ENCODE measurements at regions not wholly inside any gene's neighbourhood (a gene's known extent, or its start where the extent isn't known, plus 50 kb on each side); places are given as distances from the start of the nearest gene placed in this dataset.
A peak's percentile ranks its signal among the peaks of the same experiment; 100 is the strongest.

- no peaks in the 10 kb centered on the region for H4K20me1 ChIP-seq (ENCODE audit: insufficient read depth, low read length)
- no peak overlapping the region for H3K27ac ChIP-seq (ENCODE audit: low read depth, low read length)
- no peak overlapping the region for H2AFZ ChIP-seq (ENCODE audit: low read length)
- H3K4me1 ChIP-seq (ENCODE audit: insufficient read depth, low read length), result no peaks in the 10 kb centered on the region
- no peak overlapping the region for H3K4me3 ChIP-seq (ENCODE audit: insufficient read depth, low read length)
- no peaks in the 10 kb centered on the region for H3K9me3 ChIP-seq (ENCODE audit: low read depth, low read length)
- H3K4me2 ChIP-seq (ENCODE audit: insufficient read depth, low read length), result no peak overlapping the region
- no peaks in the 10 kb centered on the region for H3K36me3 ChIP-seq (ENCODE audit: insufficient read depth, low read length)
- no peak for TF ChIP-seq CTCF (IDR thresholded peaks at IDR 0.05; ENCODE audit: extremely low read depth, low read depth, low read length)
- H3K79me2 ChIP-seq (ENCODE audit: insufficient read depth, low read length), result no peaks in the 10 kb centered on the region
- H3K27me3 ChIP-seq (ENCODE audit: insufficient read depth, low read length), result no peaks in the 10 kb centered on the region
- DNase-seq (ENCODE audit: insufficient read length, low spot score, missing footprints), result no peak
Observed at GRCh38 chr12:31866523-31866922, 92.7 kb upstream of the RESF1 start.

- no peaks in the 10 kb centered on the region for H3K4me1 ChIP-seq (ENCODE audit: insufficient read depth, low read length)
- TF ChIP-seq CTCF (IDR thresholded peaks at IDR 0.05; ENCODE audit: extremely low read depth, low read depth, low read length), result no peak
- no peaks in the 10 kb centered on the region for H3K27me3 ChIP-seq (ENCODE audit: insufficient read depth, low read length)
- no peaks in the 10 kb centered on the region for H3K36me3 ChIP-seq (ENCODE audit: insufficient read depth, low read length)
- no peak overlapping the region for H3K27ac ChIP-seq (ENCODE audit: low read depth, low read length)
- no peaks in the 10 kb centered on the region for H3K79me2 ChIP-seq (ENCODE audit: insufficient read depth, low read length)
- no peak for DNase-seq (ENCODE audit: insufficient read length, low spot score, missing footprints)
- no peak overlapping the region for H2AFZ ChIP-seq (ENCODE audit: low read length)
- no peaks in the 10 kb centered on the region for H3K9me3 ChIP-seq (ENCODE audit: low read depth, low read length)
- no peak overlapping the region for H3K4me3 ChIP-seq (ENCODE audit: insufficient read depth, low read length)
- H3K4me2 ChIP-seq (ENCODE audit: insufficient read depth, low read length), result no peak overlapping the region
- no peaks in the 10 kb centered on the region for H4K20me1 ChIP-seq (ENCODE audit: insufficient read depth, low read length)
Observed at GRCh38 chr12:31865023-31865422, 94.2 kb upstream of the RESF1 start.

GRCh38 chr12:31861360-31861759, 97.9 kb upstream of the RESF1 start:
- TF ChIP-seq CTCF (IDR thresholded peaks at IDR 0.05; ENCODE audit: extremely low read depth, low read depth, low read length), result no peak
- no peak overlapping the region for H2AFZ ChIP-seq (ENCODE audit: low read length)
- no peak overlapping the region for H3K4me3 ChIP-seq (ENCODE audit: insufficient read depth, low read length)
- no peak overlapping the region for H3K27ac ChIP-seq (ENCODE audit: low read depth, low read length)
- H3K9me3 ChIP-seq (ENCODE audit: low read depth, low read length), result no peaks in the 10 kb centered on the region
- peak; percentile 9 for DNase-seq (ENCODE audit: insufficient read length, low spot score, missing footprints)
- no peaks in the 10 kb centered on the region for H4K20me1 ChIP-seq (ENCODE audit: insufficient read depth, low read length)
- H3K36me3 ChIP-seq (ENCODE audit: insufficient read depth, low read length), result no peaks in the 10 kb centered on the region
- no peak overlapping the region for H3K4me2 ChIP-seq (ENCODE audit: insufficient read depth, low read length)
- no peaks in the 10 kb centered on the region for H3K4me1 ChIP-seq (ENCODE audit: insufficient read depth, low read length)
- H3K27me3 ChIP-seq (ENCODE audit: insufficient read depth, low read length), result no peaks in the 10 kb centered on the region
- H3K79me2 ChIP-seq (ENCODE audit: insufficient read depth, low read length), result no peaks in the 10 kb centered on the region

- H3K9me3 ChIP-seq (ENCODE audit: low read depth, low read length), result no peaks in the 10 kb centered on the region
- no peak overlapping the region for H3K4me3 ChIP-seq (ENCODE audit: insufficient read depth, low read length)
- H2AFZ ChIP-seq (ENCODE audit: low read length), result no peak overlapping the region
- H4K20me1 ChIP-seq (ENCODE audit: insufficient read depth, low read length), result no peaks in the 10 kb centered on the region
- no peak overlapping the region for H3K4me2 ChIP-seq (ENCODE audit: insufficient read depth, low read length)
- H3K4me1 ChIP-seq (ENCODE audit: insufficient read depth, low read length), result no peaks in the 10 kb centered on the region
- no peaks in the 10 kb centered on the region for H3K27me3 ChIP-seq (ENCODE audit: insufficient read depth, low read length)
- H3K27ac ChIP-seq (ENCODE audit: low read depth, low read length), result no peak overlapping the region
- no peak for DNase-seq (ENCODE audit: insufficient read length, low spot score, missing footprints)
- no peak for TF ChIP-seq CTCF (IDR thresholded peaks at IDR 0.05; ENCODE audit: extremely low read depth, low read depth, low read length)
- no peaks in the 10 kb centered on the region for H3K79me2 ChIP-seq (ENCODE audit: insufficient read depth, low read length)
- no peaks in the 10 kb centered on the region for H3K36me3 ChIP-seq (ENCODE audit: insufficient read depth, low read length)
Observed at GRCh38 chr12:31860401-31860800, 98.8 kb upstream of the RESF1 start.
